Trophoblast cell (in vitro differentiated cells and primary cell): ENCODE measurements at regions not wholly inside any gene's neighbourhood (a gene's known extent, or its start where the extent isn't known, plus 50 kb on each side); places are given as distances from the start of the nearest gene placed in this dataset.
"Not testable (repeated sequence)": the region's sequence is repeated elsewhere in the genome, so short reads cannot be mapped to it uniquely, and the experiment has no call there.

Experiments
- DNase-seq, 2 donors: peaks; one replicate each; pipeline ENCODE4 v3.0.0-alpha.2; 2016
- H2AFZ ChIP-seq: 2 replicates; pipeline ENCODE4 v1.6.1; 2013; ENCODE audit warnings: low read length, moderate library complexity, mild to moderate bottlenecking; ENCODE audit not compliant: insufficient read depth, poor library complexity
- H2AK5ac ChIP-seq: 2 replicates; pipeline ENCODE4 v1.6.1; 2013; ENCODE audit warnings: mild to moderate bottlenecking, low read length
- H2BK120ac ChIP-seq: 2 replicates; pipeline ENCODE4 v1.6.1; 2013; ENCODE audit warnings: low read length, mild to moderate bottlenecking, moderate library complexity; ENCODE audit not compliant: insufficient read depth, poor library complexity
- H2BK12ac ChIP-seq: 2 replicates; pipeline ENCODE4 v1.6.1; 2013; ENCODE audit warnings: mild to moderate bottlenecking, low read length, moderate library complexity
- H2BK5ac ChIP-seq: 2 replicates; pipeline ENCODE4 v1.6.1; 2013; ENCODE audit warnings: low read length, low read depth, moderate library complexity, mild to moderate bottlenecking; ENCODE audit not compliant: poor library complexity
- H3K14ac ChIP-seq: 2 replicates; pipeline ENCODE4 v1.6.1; 2013; ENCODE audit warnings: mild to moderate bottlenecking, low read length
- H3K18ac ChIP-seq: 2 replicates; pipeline ENCODE4 v1.6.1; 2013; ENCODE audit warnings: mild to moderate bottlenecking, low read length
- H3K23ac ChIP-seq: 2 replicates; pipeline ENCODE4 v1.6.1; 2013; ENCODE audit warnings: low read length
- H3K27ac ChIP-seq: 2 replicates; pipeline ENCODE4 v1.5.1; 2013; ENCODE audit warnings: low read depth, mild to moderate bottlenecking, inconsistent platforms, low read length, moderate library complexity
- H3K27me3 ChIP-seq: 2 replicates; pipeline ENCODE4 v1.6.1; 2013; ENCODE audit warnings: inconsistent platforms, mild to moderate bottlenecking, low read length, moderate library complexity; ENCODE audit not compliant: insufficient read depth
- H3K36me3 ChIP-seq, 2 experiments: 1 replicate in 1 of 2; 2 replicates in 1 of 2; pipeline ENCODE4 v1.6.1; 2013; ENCODE audit warnings: low read length in 2 of 2, mild to moderate bottlenecking in 2 of 2, moderate library complexity in 1 of 2; ENCODE audit not compliant: insufficient read depth in 2 of 2, control insufficient read depth in 1 of 2
- H3K4ac ChIP-seq: 2 replicates; pipeline ENCODE4 v1.6.1; 2013; ENCODE audit warnings: low read depth, mild to moderate bottlenecking, low read length, moderate library complexity
- H3K4me1 ChIP-seq, 2 experiments: 1 replicate in 1 of 2; 2 replicates in 1 of 2; pipeline ENCODE4 v1.6.1; 2013; ENCODE audit warnings: low read length in 2 of 2, mild to moderate bottlenecking in 2 of 2, moderate library complexity in 1 of 2; ENCODE audit not compliant: insufficient read depth in 2 of 2, control insufficient read depth in 1 of 2
- H3K4me2 ChIP-seq: 2 replicates; pipeline ENCODE4 v1.6.1; 2013; ENCODE audit warnings: inconsistent platforms, mild to moderate bottlenecking, low read length, moderate library complexity
- H3K4me3 ChIP-seq: 2 replicates; pipeline ENCODE4 v1.5.1; 2013; ENCODE audit warnings: mild to moderate bottlenecking, low read depth, low read length, inconsistent platforms
- H3K79me1 ChIP-seq: one replicate; pipeline ENCODE4 v1.6.1; 2013; ENCODE audit warnings: low read length
- H3K79me2 ChIP-seq: 2 replicates; pipeline ENCODE4 v1.6.1; 2013; ENCODE audit warnings: low read length, mild to moderate bottlenecking; ENCODE audit not compliant: control insufficient read depth, insufficient read depth, poor library complexity
- H3K9ac ChIP-seq: 2 replicates; pipeline ENCODE4 v1.6.1; 2013; ENCODE audit warnings: mild to moderate bottlenecking, low read length
- H3K9me3 ChIP-seq: 2 replicates; pipeline ENCODE4 v1.6.1; 2013; ENCODE audit warnings: low read depth, mild to moderate bottlenecking, control low read depth, inconsistent platforms, low read length; ENCODE audit not compliant: insufficient read depth
- H4K12ac ChIP-seq: 2 replicates; pipeline ENCODE4 v1.6.1; 2013; ENCODE audit warnings: low read depth, mild to moderate bottlenecking, low read length, moderate library complexity
- H4K8ac ChIP-seq: 2 replicates; pipeline ENCODE4 v1.6.1; 2013; ENCODE audit warnings: low read depth, mild to moderate bottlenecking, low read length, moderate library complexity
- H4K91ac ChIP-seq: one replicate; pipeline ENCODE4 v1.6.1; 2013; ENCODE audit warnings: low read depth, mild to moderate bottlenecking, low read length, moderate library complexity
- WGBS: extraction: QIAGEN DNeasy Blood & Tissue Kit; methylation state at CpG from one replicate; pipeline ENCODE4 v1.1.7; 2013; ENCODE audit warnings: missing lambda C conversion rate; ENCODE audit not compliant: insufficient read length, insufficient coverage; ENCODE audit errors: extremely low coverage; 5-methylcytosine and 5-hydroxymethylcytosine counted together

GRCh38 chr16:17906626-17907025 lies 429.9 kb downstream of the NPIPA8 start:
- H4K12ac ChIP-seq, H2BK12ac ChIP-seq, H3K14ac ChIP-seq, H3K27ac ChIP-seq, H3K4me2 ChIP-seq, H3K9ac ChIP-seq, H2BK5ac ChIP-seq, H3K79me1 ChIP-seq, DNase-seq, H3K4me1 ChIP-seq, H3K27me3 ChIP-seq, H4K8ac ChIP-seq, H3K18ac ChIP-seq, H4K91ac ChIP-seq, H2BK120ac ChIP-seq, H3K4me3 ChIP-seq, H3K79me2 ChIP-seq, H2AK5ac ChIP-seq, H3K36me3 ChIP-seq, H3K4ac ChIP-seq, H3K9me3 ChIP-seq, H2AFZ ChIP-seq, H3K23ac ChIP-seq: not testable (repeated sequence)
- WGBS: no CpG with 5 or more reads among the region's 10 CpGs

- H3K9me3 ChIP-seq: no peaks in the 10 kb centered on the region
These were observed 430.5 kb upstream of the XYLT1 start for GRCh38 chr16:17901309-17901708.

GRCh38 chr16:17899141-17899540 lies 428.4 kb upstream of the XYLT1 start:
- H3K4me1 ChIP-seq: no peaks in the 10 kb centered on the region
- no peaks in the 10 kb centered on the region for H3K36me3 ChIP-seq
- no peak overlapping the region for H4K12ac ChIP-seq
- H4K8ac ChIP-seq: no peak overlapping the region
- no peak overlapping the region for H3K9ac ChIP-seq
- no peak overlapping the region for H2BK120ac ChIP-seq
- no peak overlapping the region for H4K91ac ChIP-seq
- no peak overlapping the region for H2BK5ac ChIP-seq
- H3K14ac ChIP-seq: no peak overlapping the region
- no CpG with 5 or more reads among the region's 1 CpG for WGBS
- no peaks in the 10 kb centered on the region for H3K79me2 ChIP-seq
- H3K4ac ChIP-seq: no peak overlapping the region
- H2AFZ ChIP-seq: no peak overlapping the region
- H2AK5ac ChIP-seq: no peak overlapping the region
- no peak overlapping the region for H2BK12ac ChIP-seq
- H3K4me3 ChIP-seq: no peak overlapping the region
- DNase-seq: no peak
- H3K27me3 ChIP-seq: no peaks in the 10 kb centered on the region
- H3K23ac ChIP-seq: no peak overlapping the region
- H3K4me2 ChIP-seq: no peak overlapping the region
- no peaks in the 10 kb centered on the region for H3K9me3 ChIP-seq
- H3K18ac ChIP-seq: no peak overlapping the region
- no peaks in the 10 kb centered on the region for H3K79me1 ChIP-seq
- H3K27ac ChIP-seq: no peak overlapping the region

More at GRCh38 chr16:17901309-17901708, 430.5 kb upstream of the XYLT1 start:
- Histone ChIP-seq H3K36me3 (no peaks in the 10 kb centered on the region), H3K79me2 (no peaks in the 10 kb centered on the region), H3K4me3 (no peak overlapping the region), H3K14ac (no peak overlapping the region), H3K18ac (no peak overlapping the region), H4K8ac (no peak overlapping the region), H2BK5ac (no peak overlapping the region), H3K79me1 (no peaks in the 10 kb centered on the region), H2AK5ac (no peak overlapping the region), H4K12ac (no peak overlapping the region), H3K9ac (no peak overlapping the region), H3K4ac (no peak overlapping the region), H3K27ac (no peak overlapping the region), H2AFZ (no peak overlapping the region), H3K23ac (no peak overlapping the region), H3K4me1 (no peaks in the 10 kb centered on the region), H2BK120ac (no peak overlapping the region), H4K91ac (no peak overlapping the region), H3K27me3 (no peaks in the 10 kb centered on the region), H3K4me2 (no peak overlapping the region), H2BK12ac (no peak overlapping the region)
- no CpG with 5 or more reads among the region's 1 CpG for WGBS
- no peak for DNase-seq

- Histone ChIP-seq H3K14ac (no peak overlapping the region), H3K27ac (no peak overlapping the region), H4K91ac (no peak overlapping the region), H3K27me3 (no peaks in the 10 kb centered on the region), H2AK5ac (no peak overlapping the region), H3K4ac (no peak overlapping the region), H3K4me1 (no peaks in the 10 kb centered on the region), H2AFZ (no peak overlapping the region), H3K18ac (no peak overlapping the region), H3K4me2 (no peak overlapping the region), H3K79me1 (no peaks in the 10 kb centered on the region), H3K79me2 (no peaks in the 10 kb centered on the region), H3K9ac (no peak overlapping the region), H3K9me3 (no peaks in the 10 kb centered on the region), H4K12ac (no peak overlapping the region), H4K8ac (no peak overlapping the region), H3K4me3 (no peak overlapping the region), H3K23ac (no peak overlapping the region), H2BK12ac (no peak overlapping the region), H3K36me3 (no peaks in the 10 kb centered on the region), H2BK5ac (no peak overlapping the region), H2BK120ac (no peak overlapping the region)
- DNase-seq: no peak
- WGBS: no CpG with 5 or more reads among the region's 3 CpGs
These were observed 417.2 kb upstream of the XYLT1 start for GRCh38 chr16:17887963-17888362.
